ENCODE measurements at regions not wholly inside any gene's neighbourhood (a gene's known extent, or its start where the extent isn't known, plus 50 kb on each side); places are given as distances from the start of the nearest gene placed in this dataset.
"Not testable (repeated sequence)": the region's sequence is repeated elsewhere in the genome, so short reads cannot be mapped to it uniquely, and the experiment has no call there.

DNA sequence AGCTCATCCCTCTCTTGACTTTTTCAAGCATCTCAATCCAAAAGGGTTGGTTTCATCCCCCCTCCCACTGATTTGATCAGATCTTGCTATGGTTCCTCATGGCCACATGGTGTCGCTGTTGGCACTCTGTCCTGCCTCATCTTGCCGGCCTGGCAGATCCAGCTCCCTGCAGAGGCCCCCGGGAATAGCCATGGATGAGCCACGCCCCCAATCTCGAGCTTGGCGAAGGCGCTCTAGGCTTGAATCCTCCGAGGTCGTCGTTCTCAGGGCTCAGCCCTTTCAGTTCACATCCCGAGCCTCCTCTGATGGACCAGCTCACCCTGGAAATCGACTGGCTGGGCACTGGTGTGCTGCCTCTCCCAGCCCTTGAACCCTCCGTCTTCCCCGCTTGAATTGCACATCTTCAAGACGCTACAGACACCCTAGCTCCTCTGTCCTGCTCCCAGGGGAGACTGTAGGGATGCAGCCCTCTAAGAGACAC lies 628.7 kb downstream of the TYW1 start:
- DNase-seq: peak; percentile 60

DNA sequence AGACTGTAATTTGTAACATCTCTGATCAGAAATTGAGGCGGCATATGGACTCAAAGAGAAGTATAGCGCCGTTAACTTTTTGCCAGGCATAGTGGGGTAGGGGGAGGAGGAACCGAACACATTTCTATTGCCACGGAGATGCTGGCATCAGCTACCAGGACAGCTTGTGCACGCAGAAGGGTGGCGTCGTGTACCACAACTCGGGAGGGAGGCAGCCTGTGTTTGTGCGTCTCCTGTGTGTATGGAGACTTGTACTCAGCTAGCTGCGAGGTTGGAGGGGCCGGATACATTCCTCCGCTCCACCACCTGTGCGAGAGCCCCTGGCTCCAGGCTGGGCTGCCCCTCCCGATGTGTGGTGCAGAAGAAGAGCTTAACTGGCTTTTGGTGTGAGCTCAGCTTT lies 634.8 kb downstream of the TYW1 start:
- DNase-seq: no peak

DNA sequence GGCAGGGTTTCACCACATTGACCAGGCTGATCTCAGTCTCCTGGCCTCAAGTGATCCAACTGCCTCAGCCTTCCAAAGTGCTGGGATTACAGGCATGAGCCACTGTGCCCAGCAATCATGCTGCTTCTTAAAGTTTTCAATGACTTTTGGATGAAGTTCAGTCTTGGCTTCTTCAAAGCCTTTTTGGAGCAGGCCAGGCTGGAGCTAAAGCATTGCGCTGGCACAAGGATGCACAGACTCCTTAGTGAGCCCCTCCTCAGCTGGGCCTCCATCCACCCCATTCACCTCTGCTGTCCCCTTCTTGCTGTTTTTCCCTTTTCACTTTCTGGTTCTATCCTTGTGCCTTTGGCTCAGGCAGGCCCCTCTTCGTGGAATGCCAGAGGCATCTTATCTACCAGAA lies 638.6 kb downstream of the TYW1 start:
- no peak for DNase-seq

DNA sequence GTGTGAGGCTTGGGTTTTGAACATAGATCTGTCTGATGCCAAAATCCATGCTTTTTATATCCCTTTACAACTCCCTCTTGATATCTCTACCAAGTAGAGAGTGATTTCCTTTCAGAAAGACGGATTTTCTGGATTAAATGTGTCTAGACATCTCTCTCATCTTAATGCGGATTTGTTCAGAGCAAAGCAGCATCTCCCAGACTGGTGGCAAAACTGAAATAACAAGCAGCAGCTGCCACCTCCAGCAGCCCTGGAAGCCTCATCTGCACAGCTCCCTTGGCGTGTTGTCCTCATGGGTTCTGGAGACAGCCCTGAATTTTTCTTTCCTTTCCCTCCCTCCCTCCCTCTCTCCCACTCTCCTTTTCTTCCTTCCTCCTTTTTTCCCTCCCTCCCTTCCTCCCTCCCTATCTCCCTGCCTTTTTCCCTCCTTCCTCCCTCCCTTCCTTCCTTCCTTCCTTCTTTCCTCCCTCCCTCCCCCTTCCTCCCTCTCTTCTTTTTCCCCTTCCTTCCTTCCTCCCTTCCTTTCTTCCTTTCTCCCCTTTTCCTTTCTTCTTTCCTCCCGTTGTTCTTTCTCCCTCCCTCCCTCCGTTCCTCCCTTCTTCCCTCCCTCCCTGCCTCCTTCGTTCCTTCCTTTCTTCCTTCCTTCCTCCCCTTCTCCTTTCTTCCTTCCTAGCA lies 639.9 kb downstream of the TYW1 start:
- DNase-seq: no peak

DNA sequence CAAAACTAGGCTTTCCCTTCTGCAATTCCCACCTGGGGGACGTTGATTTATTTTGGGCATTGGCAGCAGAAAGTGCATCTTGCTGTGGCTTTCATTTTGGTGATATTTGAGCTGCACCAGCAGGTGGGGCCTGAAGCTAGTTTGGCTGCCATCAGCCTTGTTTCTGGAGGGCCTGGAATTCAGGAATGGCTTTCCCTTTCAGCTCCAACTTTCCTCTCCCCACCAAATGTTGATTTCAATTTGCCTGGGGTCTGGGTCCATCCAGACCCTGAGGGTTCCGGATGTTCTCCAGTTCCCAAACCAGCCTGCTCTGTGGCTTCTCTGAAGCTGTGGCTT lies 640.4 kb downstream of the TYW1 start:
- DNase-seq: no peak

DNA sequence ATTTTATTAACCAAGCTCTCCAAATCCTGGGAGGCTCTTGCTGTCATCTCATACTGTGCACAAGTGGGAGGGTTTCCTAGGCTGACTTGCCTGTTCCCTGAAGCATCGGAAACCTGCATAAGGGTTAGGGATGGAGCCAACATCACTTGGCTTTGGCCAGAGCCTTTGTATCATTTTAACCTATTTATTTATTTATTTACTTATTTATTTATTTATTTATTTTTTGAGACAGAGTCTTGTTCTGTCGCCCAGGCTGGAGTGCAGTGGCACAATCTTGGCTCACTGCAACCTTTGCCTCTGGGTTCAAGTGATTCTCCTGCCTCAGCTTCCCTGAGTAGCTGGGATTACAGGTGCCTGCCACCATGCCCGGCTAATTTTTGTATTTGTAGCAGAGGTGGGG lies 645.9 kb downstream of the TYW1 start:
- DNase-seq: not testable (repeated sequence)

DNA sequence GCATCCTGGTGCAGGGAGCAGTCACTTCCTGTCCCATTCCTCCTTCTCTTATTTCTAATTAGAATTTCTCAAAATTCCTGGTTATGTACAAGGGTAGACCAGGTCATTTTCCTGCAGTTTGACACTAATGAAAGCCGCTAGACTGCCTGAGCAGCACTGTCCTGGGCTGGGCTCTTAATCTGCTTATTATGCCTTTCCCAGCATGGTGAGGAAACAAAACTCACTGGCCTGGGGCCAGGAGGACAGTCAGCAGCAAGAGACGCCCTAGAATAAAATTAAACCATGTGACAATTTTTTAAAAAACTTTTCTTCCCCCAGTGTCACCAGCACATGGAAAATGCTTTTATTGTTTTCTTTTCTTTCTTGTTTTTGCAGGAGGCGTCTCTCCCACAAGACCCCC lies 647.5 kb downstream of the TYW1 start:
- DNase-seq: no peak

DNA sequence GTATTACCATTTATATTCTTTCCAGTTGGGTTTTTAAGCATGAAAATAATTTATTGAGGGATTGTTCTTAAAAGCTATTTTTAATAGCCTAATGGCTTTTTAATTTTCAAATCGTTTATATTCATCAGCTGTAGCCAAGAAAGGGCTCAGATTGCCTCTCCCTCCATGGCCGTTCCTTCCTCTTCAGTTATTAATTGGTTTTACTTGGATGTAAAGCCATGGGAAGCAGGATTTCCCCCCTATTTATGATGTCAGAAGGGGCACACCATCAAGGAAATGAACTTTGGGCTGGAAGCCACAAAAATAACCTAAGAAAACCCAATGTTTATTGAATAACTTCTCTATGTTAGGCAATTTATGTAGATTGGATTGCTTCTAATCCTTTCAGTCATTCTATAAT lies 656.3 kb downstream of the TYW1 start:
- no peak for DNase-seq

DNA sequence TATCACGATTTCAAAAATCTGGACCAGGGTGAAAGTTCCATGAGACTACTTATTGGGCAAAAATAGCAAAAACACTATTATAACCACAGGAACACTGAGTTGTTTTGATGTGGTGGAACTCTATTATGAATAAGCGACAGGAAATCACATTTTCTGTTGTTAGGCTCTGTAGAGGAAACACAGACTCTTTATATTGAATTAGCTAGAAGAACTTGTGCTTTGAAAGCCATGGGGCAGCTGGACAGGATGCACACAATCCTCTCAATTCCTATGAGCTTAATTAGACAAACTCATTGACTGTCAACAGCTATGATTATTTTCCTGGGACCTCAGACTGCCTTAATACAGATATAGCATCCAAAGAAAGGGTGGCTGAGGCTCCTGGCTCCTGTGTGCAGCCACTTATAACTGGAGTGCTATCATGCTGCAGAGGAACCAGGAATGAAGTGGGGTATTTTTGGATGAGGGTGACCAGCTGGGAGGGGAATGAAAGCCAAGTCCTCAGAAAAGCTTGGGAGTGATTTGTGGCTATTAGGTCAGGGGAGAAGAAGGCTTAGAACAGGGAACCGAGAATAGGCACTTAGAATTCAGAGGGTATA lies 657.3 kb downstream of the TYW1 start:
- DNase-seq: no peak

DNA sequence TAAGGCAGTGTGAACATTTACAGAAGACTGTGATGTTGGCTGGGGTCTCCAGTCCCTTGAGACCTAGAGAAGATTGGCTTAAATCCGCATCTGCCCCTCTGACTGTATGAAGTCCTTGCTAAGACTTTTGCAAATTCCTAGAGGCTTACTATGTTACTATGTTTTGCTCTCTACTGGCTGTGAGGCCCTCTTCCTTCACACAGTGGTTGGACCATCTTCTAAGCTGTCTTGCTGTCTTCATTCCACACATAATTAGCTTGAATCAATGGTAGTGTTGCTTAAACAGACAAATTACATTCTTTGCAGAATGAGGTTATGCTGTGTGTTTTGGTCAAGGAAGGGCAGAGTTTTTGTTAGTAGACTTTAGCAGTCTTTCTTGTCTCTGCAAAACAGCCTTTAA lies 658.0 kb downstream of the TYW1 start:
- DNase-seq: no peak

DNA sequence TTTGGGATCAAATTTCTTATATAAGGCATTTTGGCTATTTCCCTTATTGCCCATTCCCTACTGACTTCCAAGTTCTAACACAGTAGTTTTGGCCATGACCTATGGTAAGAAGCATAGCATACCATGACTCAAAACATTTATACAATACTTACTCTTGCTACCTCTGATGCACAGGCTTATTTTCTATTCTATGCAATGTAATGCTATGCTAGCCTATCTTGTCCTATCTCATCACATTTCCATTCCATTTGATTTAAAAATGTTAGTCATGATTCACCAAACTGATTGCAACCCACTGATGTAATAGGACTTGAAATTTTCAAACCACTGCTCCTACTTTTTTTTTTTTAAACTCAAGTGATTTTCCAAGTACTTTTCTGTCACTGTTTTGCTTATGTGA lies 658.5 kb downstream of the TYW1 start:
- no peak for DNase-seq

DNA sequence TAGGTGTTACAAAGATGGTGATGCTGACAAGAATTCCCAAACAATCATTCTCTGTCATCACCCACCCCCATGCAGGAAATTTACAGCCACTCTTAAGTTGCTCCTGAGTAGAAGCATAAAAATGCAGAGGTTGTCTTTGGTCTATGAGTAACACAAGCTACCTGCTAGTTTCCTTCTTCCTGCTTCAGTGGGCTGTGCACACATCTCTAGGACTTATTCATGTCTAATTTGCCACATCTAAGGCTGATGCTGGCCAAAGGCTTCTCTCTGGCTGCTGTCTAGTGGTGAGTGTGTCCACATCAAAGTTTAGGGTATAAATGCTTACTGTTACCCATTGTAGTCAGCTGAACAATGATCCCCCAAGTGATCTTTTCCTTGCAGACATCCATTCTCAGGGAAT lies 662.5 kb downstream of the TYW1 start:
- no peak for DNase-seq

DNA sequence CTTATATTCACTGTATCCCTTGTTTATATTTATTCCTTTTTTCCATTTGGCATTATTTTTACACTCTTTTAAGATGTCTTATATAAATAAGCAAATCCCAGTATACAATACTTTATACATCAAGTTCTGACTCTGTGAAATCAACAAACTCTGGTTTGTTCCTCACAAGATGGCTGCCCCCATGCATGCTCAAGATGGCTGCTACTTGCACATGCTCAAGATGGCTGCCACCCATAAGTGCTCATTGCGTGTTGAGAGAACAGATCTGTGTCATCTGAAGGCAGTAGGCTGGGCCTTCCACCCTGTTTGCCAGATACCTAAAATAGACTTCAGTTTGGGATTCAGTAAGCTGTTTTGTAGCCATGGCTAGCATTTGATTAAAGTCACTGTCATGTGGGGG lies 666.2 kb downstream of the TYW1 start:
- DNase-seq: no peak

DNA sequence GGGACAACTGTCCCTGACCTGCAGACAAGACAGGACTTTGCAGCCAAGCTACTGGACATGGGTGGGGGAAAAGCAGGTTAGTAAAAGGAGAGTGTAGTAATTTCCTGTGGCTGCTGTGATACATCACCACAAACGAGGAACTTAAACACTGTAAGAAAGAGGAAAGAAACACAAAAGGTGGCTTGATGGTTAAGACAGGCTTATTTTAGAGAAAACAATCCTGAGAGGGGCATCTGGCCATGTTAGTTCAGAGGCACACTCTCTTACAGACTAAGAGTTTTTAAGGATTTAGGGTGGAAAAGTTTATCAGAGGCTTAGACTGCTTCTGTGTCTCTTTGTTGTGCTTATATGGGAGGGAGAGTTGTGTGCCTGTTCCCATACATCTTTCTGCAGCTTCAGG lies 667.0 kb downstream of the TYW1 start:
- no peak for DNase-seq

DNA sequence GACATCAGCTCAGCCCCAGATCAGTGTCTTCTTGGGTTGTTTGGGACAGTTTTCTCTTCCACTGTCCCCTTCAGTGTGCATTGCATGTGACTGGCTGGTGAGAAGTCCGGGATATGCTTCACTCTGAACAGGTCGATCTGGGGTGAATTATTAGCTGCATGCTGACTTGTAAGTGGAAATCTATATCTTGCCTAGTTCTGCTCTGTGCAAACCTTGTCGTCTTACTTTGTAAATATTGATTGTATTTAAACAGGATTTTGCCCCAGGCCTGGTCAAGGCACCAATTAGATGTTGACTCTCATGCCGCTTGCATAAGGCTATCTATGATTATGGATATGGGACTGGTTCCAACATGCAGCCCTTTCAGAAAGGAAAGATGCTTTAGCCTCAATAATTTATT lies 669.7 kb downstream of the TYW1 start:
- not testable (repeated sequence) for DNase-seq

DNA sequence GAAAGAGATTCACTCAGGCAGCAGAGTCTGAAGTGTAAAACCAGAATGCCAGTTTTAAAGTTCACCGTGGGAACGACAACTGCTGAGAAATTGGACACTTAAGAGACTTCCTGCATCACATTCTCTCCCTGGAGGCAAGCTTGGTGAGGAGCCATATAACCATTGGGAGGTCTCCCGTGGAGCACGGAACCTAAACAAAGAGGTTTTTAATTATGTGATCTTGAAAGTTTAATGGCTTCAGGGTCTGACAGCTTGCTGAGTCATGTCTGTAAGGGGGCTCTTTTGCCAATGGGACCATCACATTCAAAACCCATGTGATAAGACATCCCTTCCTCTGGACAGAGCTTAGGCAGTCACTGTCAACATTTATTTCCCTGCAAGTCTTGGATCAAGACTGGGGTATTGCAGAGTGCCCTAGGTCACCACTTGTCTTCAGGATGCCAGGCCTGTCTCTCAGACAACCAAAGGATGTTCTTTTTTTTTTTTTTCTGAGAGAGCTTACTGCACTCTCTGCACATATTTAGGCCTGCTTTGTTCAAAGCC lies 674.4 kb downstream of the TYW1 start:
- no peak for DNase-seq

DNA sequence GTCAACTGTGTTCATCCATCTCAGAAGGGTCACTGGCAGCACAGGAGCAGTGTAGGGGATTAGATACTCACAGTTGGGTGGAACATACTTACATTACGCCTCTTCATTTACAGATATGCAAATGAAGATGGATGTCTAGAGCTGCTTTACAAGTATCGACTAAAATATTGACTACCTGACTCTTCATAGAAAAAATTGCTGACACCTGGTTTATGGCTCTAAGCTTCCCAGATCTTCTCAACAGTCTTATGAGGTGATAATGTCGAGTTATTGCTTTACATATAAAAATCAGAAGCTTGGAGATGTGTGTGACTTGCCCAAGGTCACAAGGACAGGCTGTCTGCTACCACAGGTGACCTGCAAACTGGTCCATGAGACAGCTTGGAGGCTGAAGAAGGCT lies 677.2 kb downstream of the TYW1 start:
- DNase-seq: no peak

DNA sequence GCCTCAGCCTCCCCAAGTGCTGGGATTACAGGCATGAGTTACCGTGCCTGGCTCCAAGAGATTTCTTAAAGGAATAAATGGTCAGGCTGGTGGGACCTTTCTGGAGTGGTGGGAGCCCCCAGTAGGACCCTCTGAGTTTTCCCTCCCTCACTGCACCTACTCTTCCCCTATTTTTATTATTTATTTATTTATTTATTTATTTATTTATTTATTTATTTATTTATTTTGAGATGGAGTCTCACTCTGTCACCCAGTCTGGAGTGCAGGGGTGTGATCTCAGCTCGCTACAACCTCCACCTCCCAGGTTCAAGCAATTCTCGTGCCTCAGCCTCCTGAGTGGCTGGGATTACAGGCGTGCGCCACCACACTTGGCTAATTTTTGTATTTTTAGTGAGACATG lies 678.2 kb downstream of the TYW1 start:
- not testable (repeated sequence) for DNase-seq

DNA sequence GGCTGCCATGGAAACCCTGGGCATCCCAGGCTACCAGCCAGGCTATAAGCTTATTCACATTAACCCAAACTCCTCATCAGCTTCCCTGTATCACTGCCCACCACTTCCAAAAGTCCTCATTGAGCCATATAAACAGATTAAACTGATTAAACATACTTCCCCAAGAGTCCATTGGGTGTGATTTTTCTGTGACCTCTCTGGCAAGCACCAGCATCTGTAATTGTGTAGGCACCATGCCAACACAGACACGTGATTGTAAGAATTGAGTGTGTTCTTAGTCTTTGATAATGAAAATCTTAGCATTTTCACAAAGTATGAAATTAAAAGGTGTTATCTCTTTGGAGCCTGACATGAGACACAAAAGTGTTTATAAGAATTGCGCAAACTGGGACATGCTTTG lies 679.3 kb downstream of the TYW1 start:
- no peak for DNase-seq

DNA sequence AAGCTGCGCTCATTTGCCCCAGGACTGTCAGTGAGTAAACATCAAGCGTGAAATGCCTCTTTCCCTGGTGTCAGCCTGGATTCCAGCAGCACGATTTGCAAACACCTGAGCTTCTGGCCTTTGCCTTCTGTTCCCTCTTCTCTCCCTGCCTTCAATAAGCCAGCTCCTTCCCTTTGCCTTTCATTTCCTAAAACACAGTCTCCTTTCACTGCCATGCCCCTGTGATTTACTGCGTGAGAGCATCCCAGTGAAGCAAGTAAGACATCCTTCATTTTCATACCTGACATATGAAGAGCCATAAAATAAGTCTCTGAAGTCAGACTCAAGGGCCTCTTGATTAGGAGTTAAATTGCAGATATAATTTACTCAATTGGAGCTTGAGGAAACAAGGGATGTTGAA lies 681.8 kb downstream of the TYW1 start:
- no peak for DNase-seq

DNA sequence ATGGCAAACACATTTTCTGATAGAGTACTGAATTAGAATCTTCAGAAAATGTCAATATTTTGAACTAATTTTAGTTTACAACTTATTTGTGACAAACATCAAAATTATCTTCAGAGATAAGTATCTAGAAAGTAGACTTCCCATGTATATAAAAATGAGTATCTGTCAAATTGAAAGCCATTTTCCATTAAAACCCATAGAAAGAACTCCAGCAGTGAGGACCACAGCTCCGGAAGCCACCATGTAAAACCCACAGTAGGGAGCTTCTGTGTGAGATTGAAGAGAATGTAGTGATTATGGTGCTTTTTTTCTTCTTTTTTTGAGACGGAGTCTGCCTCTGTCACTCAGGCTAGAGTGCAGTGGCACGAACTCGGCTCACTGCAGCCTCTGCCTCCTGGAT lies 687.0 kb downstream of the TYW1 start:
- DNase-seq: no peak

DNA sequence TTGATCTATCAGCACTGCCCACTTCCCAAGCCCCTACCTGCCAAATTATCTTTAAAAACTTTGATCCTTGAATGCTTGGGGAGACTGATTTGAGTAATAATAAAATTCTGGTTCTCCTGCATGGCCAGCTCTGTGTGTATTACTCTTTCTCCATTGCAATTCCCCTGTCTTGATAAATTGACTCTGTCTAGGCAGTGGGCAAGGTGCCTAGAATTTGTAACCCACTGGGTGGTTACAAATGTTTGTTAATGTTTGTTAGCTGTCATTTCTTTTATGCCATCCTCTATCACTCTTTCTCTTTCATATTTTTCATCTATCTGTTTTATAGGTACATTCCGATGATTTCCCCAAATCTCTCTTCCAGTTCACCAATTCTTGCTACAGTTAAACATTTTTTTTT lies 694.1 kb downstream of the TYW1 start:
- DNase-seq: no peak

DNA sequence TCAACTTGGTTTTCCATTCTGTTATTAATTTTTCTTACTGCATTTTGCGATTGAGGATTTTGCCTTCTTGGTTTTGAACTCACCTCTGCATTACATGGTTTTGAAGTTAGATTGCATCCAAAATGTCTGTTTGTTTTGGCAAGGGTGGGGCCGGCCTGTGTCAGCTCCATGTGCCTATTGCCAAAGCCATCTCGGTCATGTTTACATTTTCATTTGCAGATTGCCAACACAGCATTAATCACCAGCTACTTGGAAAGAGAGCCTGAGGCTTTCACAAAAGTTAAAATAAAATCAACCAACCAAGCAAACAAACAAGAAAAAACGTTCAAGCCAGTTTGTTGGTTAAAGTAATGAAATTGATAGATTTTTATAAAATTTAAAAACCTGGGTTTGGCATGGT lies 695.8 kb downstream of the TYW1 start:
- DNase-seq: no peak

DNA sequence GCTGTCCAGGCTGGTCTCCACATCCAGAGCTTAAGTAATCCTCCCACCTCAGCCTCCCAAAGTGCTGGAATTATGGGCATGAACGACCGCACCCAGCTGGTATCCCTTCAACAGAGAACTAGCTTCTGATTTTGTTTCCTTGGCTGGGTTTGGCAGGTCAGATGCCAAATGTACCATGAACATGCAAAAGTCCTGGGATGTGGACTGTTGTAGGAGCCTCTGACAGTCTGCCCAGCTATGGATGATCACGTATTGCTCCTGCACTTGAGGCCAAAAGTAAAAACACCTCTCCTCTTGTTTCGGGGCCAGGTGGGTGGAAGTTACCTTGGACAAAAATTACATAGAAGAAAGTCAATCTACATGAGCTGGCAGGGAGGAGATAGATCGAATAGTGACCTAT lies 699.5 kb downstream of the TYW1 start:
- DNase-seq: no peak

DNA sequence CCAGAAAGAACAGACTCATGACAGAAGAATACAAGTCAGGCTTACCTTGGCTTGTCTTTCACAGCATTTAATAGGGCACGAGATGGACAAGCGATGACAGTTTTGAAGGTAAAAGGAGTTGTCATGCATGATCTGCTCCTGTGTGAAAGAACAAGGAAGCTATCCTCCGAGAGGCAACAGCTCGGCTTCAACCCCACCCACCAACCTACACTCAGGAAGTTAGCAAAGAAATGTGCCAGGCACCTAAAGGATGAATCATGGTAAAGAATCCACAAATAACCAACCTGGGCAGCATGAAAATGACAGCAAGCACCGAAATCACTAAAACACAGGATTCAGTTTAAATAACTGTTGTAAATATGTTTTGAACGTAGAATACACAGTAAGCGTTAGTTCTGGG lies 700.2 kb downstream of the TYW1 start:
- DNase-seq: no peak
